ENCODE measurements at regions not wholly inside any gene's neighbourhood (a gene's known extent, or its start where the extent isn't known, plus 50 kb on each side); places are given as distances from the start of the nearest gene placed in this dataset.

DNA sequence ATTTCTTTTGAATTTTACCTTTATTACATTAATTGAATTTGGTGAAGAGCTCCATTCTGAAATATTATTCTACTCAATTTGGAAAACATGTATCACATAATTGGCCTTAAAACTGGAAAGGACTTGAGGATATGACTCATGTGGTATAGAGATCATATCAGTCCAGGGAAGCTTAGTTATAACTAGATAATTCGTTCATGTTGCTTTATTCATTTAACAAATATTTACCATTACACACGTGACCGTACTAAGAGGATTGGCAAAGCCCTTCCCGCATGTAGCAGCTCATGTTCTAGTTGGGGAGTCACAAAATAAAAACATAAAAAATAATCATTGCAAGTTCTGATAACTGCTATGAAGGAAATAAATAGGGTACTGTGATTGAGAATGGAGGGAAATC, 1816.5 kb downstream of the MAT2B start:
- intact Hi-C loops (cut with DNase I): no loop called here
- Histone ChIP-seq H3K4me1 (no peaks in the 10 kb centered on the region), H3K4me3 (replicated peaks in 1 of 3) (no peak overlapping the region), H3K27me3 (no peaks in the 10 kb centered on the region), H3K36me3 (no peaks in the 10 kb centered on the region), H3K9me3 (no peaks in the 10 kb centered on the region), H3K27ac (no peak overlapping the region)
- TF ChIP-seq CTCF (IDR thresholded peaks at IDR 0.05) (no peak), POLR2A (IDR thresholded peaks at IDR 0.05) (no peak)
- DNase-seq: no peak
- 73 to 81% methylated on average over 4 of the region's 4 CpGs for WGBS, 2 donors

GRCh38 chr5:165325221-165325620, 1819.8 kb downstream of the MAT2B start:
- Histone ChIP-seq H3K4me1 (no peaks in the 10 kb centered on the region), H3K36me3 (no peaks in the 10 kb centered on the region), H3K4me3 (replicated peaks in 1 of 3) (no peak overlapping the region), H3K9me3 (no peaks in the 10 kb centered on the region), H3K27me3 (no peaks in the 10 kb centered on the region), H3K27ac (no peak overlapping the region)
- no peak for DNase-seq
- WGBS, 2 donors: 84 to 87% methylated on average over 1 of the region's 1 CpG
- TF ChIP-seq POLR2A (IDR thresholded peaks at IDR 0.05) (no peak), CTCF (IDR thresholded peaks at IDR 0.05) (no peak)
- intact Hi-C loops (cut with DNase I): no loop called here

GRCh38 chr5:165327631-165328030, 1822.2 kb downstream of the MAT2B start:
- WGBS, 2 donors: 94 to 99% methylated on average over 2 of the region's 2 CpGs
- no peak for DNase-seq
- Histone ChIP-seq H3K27me3 (no peaks in the 10 kb centered on the region), H3K27ac (no peak overlapping the region), H3K36me3 (no peaks in the 10 kb centered on the region), H3K4me1 (no peaks in the 10 kb centered on the region), H3K9me3 (no peaks in the 10 kb centered on the region), H3K4me3 (replicated peaks in 1 of 3) (no peak overlapping the region)
- TF ChIP-seq CTCF (IDR thresholded peaks at IDR 0.05) (no peak), POLR2A (IDR thresholded peaks at IDR 0.05) (no peak)
- intact Hi-C loops (cut with DNase I): no loop called here

- Histone ChIP-seq H3K27ac (no peak overlapping the region), H3K27me3 (no peaks in the 10 kb centered on the region), H3K36me3 (no peaks in the 10 kb centered on the region), H3K9me3 (no peaks in the 10 kb centered on the region), H3K4me1 (no peaks in the 10 kb centered on the region), H3K4me3 (replicated peaks in 1 of 3) (no peak overlapping the region)
- no peak for DNase-seq
- TF ChIP-seq CTCF (IDR thresholded peaks at IDR 0.05): no peak
- TF ChIP-seq POLR2A (IDR thresholded peaks at IDR 0.05): no peak
- intact Hi-C loops (cut with DNase I): no loop called here
These were observed 1823.4 kb downstream of the MAT2B start for GRCh38 chr5:165328846-165329245.

GRCh38 chr5:165333623-165334022, 1828.2 kb downstream of the MAT2B start:
- intact Hi-C loops (cut with DNase I): no loop called here
- no peak for TF ChIP-seq CTCF (IDR thresholded peaks at IDR 0.05)
- TF ChIP-seq POLR2A (IDR thresholded peaks at IDR 0.05): no peak
- H3K27me3 ChIP-seq: no peaks in the 10 kb centered on the region
- H3K4me1 ChIP-seq: no peaks in the 10 kb centered on the region
- DNase-seq: no peak
- no peak overlapping the region for H3K27ac ChIP-seq
- 94 to 95% methylated on average over 3 of the region's 3 CpGs for WGBS, 2 donors
- no peaks in the 10 kb centered on the region for H3K36me3 ChIP-seq
- no peaks in the 10 kb centered on the region for H3K9me3 ChIP-seq
- H3K4me3 ChIP-seq (replicated peaks in 1 of 3): no peak overlapping the region

Measured in thyroid gland (tissue), 4 donors.